ENCODE measurements at regions not wholly inside any gene's neighbourhood (a gene's known extent, or its start where the extent isn't known, plus 50 kb on each side); places are given as distances from the start of the nearest gene placed in this dataset.

GRCh38 chr9:113650207-113651131 is 186.9 kb downstream of the RGS3 start:
- Histone ChIP-seq H3K4me3 (ENCODE audit: insufficient read depth, low read depth, low read length) (no peak overlapping the region), H3K23ac (ENCODE audit: low read depth, low read length) (peak overlapping the region; percentile 34; the same call in 1 of the 2 replicates), H3K9me1 (ENCODE audit: insufficient read depth, low read length) (peaks cover 30% of the 10 kb centered on the region), H3K18ac (ENCODE audit: low read depth, low read length) (peak overlapping the region; percentile 35; the same call in 1 of the 2 replicates), H3K56ac (ENCODE audit: extremely low read depth, insufficient read depth, low read length) (peak overlapping the region; percentile 64; the same call in 1 of the 2 replicates), H2BK20ac (ENCODE audit: low read depth, low read length) (peak overlapping the region; percentile 92), H2BK5ac (ENCODE audit: low read depth, low read length, poor library complexity, severe bottlenecking) (peak overlapping the region; percentile 72), H4K91ac (ENCODE audit: insufficient read depth, low read depth, low read length) (peak overlapping the region; percentile 95), H4K5ac (ENCODE audit: low read depth, low read length) (peak overlapping the region; percentile 24; the same call in 1 of the 2 replicates), H2BK120ac (ENCODE audit: low read depth, low read length) (peak overlapping the region; percentile 92), H4K8ac (ENCODE audit: low read depth in 2 of 2, low read length in 2 of 2) (peak overlapping the region; percentile 39 to 90; a peak in 3 of 4 replicates), H3K4ac (ENCODE audit: low read depth, low read length) (peak overlapping the region; percentile 93), H2AK5ac (ENCODE audit: low read depth, low read length) (peak overlapping the region; percentile 79; the same call in 1 of the 2 replicates), H3K9me3 (ENCODE audit: control insufficient read depth, insufficient read depth, low read length) (no peaks in the 10 kb centered on the region), H3K9ac (ENCODE audit: low read depth, low read length) (peak overlapping the region; percentile 0; the same call in 1 of the 2 replicates), H3K4me2 (ENCODE audit: low read depth, low read length) (no peak overlapping the region), H3K27me3 (ENCODE audit: control insufficient read depth, insufficient read depth, low read length) (no peaks in the 10 kb centered on the region), H3K36me3 (ENCODE audit: control insufficient read depth, insufficient read depth, low read length) (no peaks in the 10 kb centered on the region), H2AK9ac (replicated peaks; ENCODE audit: low read depth, low read length, poor library complexity) (peak overlapping the region; percentile 95), H2AFZ (replicated peaks; ENCODE audit: low read length, poor library complexity) (peak overlapping the region; percentile 94), H3K27ac (ENCODE audit: insufficient read depth, low read length) (peak overlapping the region; percentile 10), H3K14ac (replicated peaks; ENCODE audit: low read depth, low read length) (peak overlapping the region; percentile 69), H3K79me1 (ENCODE audit: low read depth in 1 of 2, low read length in 2 of 2) (0 out of 4 replicates have a peak, but pooled peaks cover 0 to 3% of the 10 kb centered on the region in 2 experiments), H2BK15ac (ENCODE audit: low read depth, low read length) (peak overlapping the region; percentile 67; the same call in 2 of the 3 replicates), H3K4me1 (ENCODE audit: control insufficient read depth, insufficient read depth, low read length) (peaks cover 17% of the 10 kb centered on the region), H4K20me1 (ENCODE audit: insufficient read depth, low read length) (no peaks in the 10 kb centered on the region)
- BruUV-seq (replicated peaks): no TSS peak
- in situ Hi-C loops (cut with MboI; ENCODE audit: low sequenced_read_pairs): loop anchor here (10.0 kb wide), 1 partner anchor 346 kb away; the partner anchor contains the start of gene RNF183
- peak; percentile 42 for TF ChIP-seq CEBPB (IDR thresholded peaks at IDR 0.05; ENCODE audit: low read depth, low read length)
- peak; percentile 47; the same call in 1 of the 2 replicates for TF ChIP-seq MXI1 (IDR thresholded peaks at IDR 0.05; ENCODE audit: borderline replicate concordance, low read depth, low read length)
- no peak; the same call in 1 of the 2 replicates for TF ChIP-seq SMC3 (IDR thresholded peaks at IDR 0.05; ENCODE audit: low read depth, low read length)
- ChIA-PET POLR2A (ENCODE audit: unreplicated experiment) (interaction anchor here (0.6 to 1.6 kb wide), 2 partner anchors 52 to 57 kb away, joined by 4 to 10 read pairs; no protein-coding TSS in a partner anchor), CTCF (interaction anchor here (1.1 kb wide), 1 partner anchor 36 kb away, joined by 3 read pairs; no protein-coding TSS in a partner anchor)
- dilution Hi-C loops (cut with HindIII; ENCODE audit: low sequenced_read_pairs, unreplicated experiment): no loop called here
- intact Hi-C loops (cut with micrococcal nuclease): loop anchor here (10.0 kb wide), 1 partner anchor 376 kb away; the partner anchor contains the start of genes CDC26 and PRPF4
- 59% methylated on average over 8 of the region's 16 CpGs; no CpG with 5 or more reads in 1 of the 2 experiments for WGBS, 2 experiments (ENCODE audit: extremely low coverage in 2 of 2, insufficient read length in 1 of 2)
- DNase-seq (peak; percentile 88), ATAC-seq (ENCODE audit: low read depth) (peak; percentile 86)

Measured in IMR-90 (cell line).